ENCODE measurements at regions not wholly inside any gene's neighbourhood (a gene's known extent, or its start where the extent isn't known, plus 50 kb on each side); places are given as distances from the start of the nearest gene placed in this dataset.

DNA sequence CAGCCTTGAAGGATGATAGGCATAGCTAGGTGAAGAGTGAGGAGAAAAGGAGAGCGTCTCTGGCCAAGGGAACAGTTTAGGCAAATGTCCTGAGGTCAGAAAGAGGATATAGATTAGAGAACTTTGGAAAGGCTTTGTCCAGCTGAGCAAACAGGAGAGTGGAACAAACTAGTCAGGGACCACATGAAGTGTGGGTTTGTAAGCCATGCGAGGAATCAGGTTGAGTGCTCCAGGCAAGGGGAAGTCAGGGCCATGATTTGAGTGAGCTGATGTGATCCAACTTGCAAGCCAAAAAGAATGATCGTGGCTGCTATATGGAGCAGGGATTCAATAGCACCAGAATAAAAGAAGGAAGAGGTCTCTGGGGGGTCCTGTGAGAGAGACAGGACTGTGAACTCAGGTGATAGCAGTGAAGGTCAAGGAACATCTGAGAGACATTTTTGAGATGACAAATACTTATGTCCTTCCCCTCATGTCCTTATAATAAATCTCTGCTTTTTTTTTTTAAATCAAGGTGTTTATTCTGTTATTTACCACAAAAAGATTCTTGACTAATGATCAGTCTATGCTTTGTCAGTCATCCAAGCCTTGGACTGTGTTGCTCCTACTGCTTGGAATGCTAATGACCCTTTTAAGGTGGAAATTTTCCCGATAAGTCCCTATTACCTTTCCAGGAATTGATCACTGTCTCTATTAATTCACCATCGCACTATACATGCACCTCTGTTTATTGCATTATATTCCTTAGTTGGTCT lies 472.6 kb downstream of the TXNL1 start:
- no peak for DNase-seq

GRCh38 chr18:56162311-56163265 lies 475.8 kb downstream of the TXNL1 start:
- DNase-seq: no peak

GRCh38 chr18:56161566-56162260 lies 476.7 kb downstream of the TXNL1 start:
- no peak for DNase-seq

DNA sequence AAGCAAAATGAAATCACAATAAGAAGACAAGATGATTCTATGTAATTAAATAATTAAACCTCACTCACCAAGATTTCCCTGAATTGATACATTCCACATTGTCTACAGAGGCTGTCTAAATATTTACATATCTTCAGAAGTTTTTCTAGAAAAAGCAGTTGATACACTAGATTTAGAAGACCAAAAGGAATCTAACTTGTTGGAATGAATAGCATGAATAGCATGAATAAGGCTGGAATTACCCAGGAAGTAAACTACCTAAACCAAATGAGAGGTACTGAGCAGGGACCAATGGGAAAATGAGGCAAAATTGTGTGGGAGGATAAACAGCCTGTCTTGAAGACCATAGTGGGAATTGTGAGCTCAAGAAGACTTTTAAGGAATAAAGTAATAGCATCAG lies 479.7 kb downstream of the TXNL1 start:
- DNase-seq: no peak

DNA sequence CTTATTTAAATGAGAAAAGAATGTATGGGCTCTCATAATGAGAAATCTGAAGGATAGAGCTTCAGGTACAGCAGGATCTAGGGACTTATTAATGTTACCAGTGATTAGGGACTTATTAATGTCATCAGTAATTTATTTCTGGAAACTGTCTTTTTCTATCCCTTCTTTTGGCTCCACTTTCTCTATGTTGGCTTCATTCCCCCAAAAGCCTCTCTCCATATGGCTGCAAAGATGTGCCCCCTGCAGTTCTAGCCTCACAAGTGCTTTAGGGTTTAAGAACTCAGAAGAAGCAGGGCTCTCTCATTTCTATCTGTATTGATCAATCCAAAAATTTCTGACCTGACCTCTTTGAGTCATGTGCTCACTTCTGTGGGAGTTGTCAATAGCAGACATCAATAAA lies 480.9 kb downstream of the TXNL1 start:
- DNase-seq: no peak

DNA sequence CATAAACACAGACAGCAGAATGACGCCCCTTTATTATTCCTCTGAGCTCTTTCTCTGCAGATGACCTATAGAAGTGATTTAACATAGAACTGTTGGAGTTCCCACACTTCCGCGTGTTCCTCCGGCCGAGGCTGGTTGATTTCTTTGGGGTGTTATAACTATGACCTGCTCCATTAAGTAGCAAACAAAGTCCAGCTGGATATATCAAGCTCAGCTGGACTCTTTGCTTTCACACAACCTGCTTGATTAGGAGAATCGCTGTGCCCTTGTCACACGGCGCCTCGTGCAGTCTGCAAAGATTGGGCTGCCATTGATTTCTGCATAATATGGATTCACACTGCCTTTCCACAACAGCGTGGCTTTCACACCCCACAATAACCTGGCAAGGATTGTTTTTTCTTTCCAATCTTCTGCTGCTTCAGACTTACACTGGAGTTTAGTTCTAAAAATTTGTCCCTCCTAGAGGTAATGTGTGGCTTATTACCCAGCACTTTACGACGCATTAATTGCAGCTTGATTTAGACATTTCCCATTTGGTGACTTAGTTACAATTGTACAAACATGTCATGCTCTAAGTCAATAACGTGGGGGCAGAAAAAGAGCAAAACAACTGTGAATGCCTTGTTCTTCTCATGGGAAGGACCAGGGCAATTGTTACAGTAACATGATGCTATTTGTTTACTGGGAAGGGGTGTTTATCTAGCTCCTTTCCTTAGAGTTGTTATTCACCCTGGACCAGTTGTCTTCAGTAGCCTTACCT lies 485.7 kb downstream of the TXNL1 start:
- no peak for DNase-seq

- DNase-seq: no peak
These were observed 490.0 kb downstream of the TXNL1 start for GRCh38 chr18:56148373-56148772.

- no peak for DNase-seq
These were observed 491.8 kb downstream of the TXNL1 start for GRCh38 chr18:56146565-56146964.

DNA sequence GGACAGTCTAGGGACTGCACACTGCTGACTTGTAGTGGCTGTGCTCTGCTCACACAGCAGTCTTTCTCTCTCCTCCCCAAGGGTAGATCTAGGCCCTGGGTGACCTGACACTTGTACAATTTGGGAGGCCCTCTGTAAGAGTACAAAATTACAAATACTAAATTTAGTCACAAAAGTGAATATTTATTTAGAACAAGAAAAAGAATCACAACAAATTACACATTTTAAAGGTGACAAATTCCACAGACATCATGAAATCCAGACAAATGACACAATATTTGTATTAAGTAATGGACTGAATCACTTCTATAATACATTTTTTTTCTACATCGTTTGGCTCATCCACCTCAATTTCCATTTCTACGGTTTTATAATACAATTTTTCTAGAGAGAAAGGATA lies 496.4 kb downstream of the TXNL1 start:
- no peak for DNase-seq

DNA sequence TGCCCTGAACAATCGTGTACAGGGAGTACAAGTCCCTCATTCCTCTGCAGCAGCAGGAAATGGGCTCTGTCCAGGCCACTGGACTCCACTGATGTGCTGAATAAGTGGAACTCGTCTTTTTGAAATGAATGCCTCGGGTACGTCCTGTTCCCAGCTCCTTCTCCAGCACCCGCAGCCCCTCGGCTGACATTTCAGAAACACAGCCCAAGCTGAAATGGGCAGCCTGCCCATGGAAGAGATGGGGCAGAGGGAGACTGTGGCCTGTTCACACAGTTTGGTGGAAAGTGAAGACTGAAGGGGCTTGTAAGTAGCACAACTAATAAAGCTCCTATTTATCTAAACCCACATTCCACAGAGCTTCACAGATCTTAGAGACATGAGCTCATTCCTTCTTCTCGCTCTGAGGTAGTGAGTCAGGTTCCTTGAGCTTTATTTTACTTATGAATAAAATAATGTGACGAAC lies 498.6 kb downstream of the TXNL1 start:
- no peak for DNase-seq

DNA sequence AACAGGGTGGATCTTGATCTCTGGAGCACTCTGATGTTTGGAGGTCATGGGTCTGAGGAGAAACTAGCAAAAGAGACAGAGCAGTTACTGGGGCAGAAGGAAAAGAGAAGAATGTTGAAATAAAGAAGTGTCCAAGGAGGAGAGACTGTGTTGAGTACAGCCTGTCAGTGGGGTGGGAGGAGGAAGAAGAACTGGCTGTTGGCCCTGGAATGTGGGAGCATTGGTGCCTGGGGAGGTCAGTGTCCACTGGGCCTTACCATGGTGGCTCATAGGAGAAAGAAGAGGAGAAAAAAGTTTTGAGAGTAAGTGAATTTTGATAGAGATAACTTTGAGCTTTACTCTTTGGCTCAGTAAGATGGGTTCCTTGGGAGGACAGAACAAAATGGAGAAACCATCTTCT lies 499.0 kb downstream of the TXNL1 start:
- no peak for DNase-seq

GRCh38 chr18:56136105-56136504 lies 502.3 kb downstream of the TXNL1 start:
- no peak for DNase-seq

GRCh38 chr18:56130481-56130880 lies 507.9 kb downstream of the TXNL1 start:
- no peak for DNase-seq

- DNase-seq: no peak
These were observed 510.1 kb downstream of the TXNL1 start for GRCh38 chr18:56128153-56128791.

DNA sequence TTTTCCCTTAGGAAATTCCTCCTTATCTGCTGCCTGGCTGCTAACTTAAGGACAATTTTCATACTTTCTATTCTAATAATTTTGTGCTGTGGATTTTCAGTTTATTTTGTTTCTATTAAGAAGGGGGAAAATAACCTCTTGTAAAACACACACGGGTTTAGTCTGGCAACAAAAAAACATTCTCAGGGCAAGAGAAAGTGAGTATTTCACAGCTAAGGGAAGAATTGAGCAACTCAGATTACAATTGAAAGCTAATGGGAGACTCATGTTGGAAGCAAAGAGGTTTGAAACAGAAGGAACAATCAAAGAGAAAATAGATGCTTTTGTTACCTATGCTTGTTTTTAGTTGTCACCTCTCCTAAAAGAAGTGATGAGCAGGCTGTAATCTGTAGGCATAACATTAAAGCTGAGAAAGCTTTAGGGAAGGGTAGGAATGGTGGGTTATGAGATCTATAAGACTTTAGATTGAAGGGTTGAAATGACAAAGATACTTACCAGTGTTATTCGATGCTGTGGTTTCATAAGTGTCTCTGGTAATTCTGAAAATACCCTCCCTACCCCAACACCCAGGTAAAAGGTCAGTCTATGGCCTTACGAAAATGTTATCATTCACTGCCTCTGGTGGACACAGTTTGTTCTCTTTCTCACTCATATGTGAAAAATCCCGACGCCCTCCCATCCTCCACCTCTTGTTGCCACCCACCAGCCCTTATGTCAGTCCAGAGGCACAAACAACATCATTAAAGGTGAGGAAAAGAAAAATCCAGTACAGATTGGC lies 510.9 kb downstream of the TXNL1 start:
- DNase-seq: no peak

DNA sequence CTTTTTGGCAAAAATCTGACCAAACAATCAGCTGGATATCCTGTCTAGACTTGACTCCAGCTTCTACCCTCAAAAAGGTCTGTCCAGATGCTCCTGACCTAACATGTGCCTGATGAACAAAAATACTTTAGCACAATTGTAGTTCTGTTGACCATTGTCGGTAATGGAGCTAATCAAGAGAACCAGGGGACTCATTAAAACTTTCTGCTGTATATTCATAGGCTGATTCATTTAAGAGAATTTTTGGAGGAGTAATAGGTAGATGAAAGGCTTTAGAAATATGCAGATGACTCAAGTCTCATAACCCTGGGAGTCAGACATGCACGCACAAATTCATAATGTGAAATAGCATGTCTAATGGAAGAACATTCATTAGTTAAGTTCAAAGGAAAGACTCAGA lies 514.2 kb downstream of the TXNL1 start:
- no peak for DNase-seq

- DNase-seq: no peak
These were observed 516.7 kb downstream of the TXNL1 start for GRCh38 chr18:56121669-56122068.

GRCh38 chr18:56120782-56121181 lies 517.6 kb downstream of the TXNL1 start:
- no peak for DNase-seq

- DNase-seq: no peak
These were observed 518.7 kb downstream of the TXNL1 start for GRCh38 chr18:56119681-56120080.

- no peak for DNase-seq
These were observed 520.0 kb downstream of the TXNL1 start for GRCh38 chr18:56118422-56118821.
